HFFc6 (cell line): ENCODE measurements at regions not wholly inside any gene's neighbourhood (a gene's known extent, or its start where the extent isn't known, plus 50 kb on each side); places are given as distances from the start of the nearest gene placed in this dataset.

Experiments
- DNase-seq: peaks from one replicate; pipeline ENCODE4 v3.0.0-alpha.2; 2018
- H3K27ac Mint-ChIP-seq: 2 replicates; pipeline ENCODE4 v1.8.0; 2020; ENCODE audit warnings: mild to moderate bottlenecking, mixed read lengths
- H3K27me3 Mint-ChIP-seq: 2 replicates; pipeline ENCODE4 v1.8.0; 2021; ENCODE audit warnings: mild to moderate bottlenecking, moderate library complexity, mixed read lengths; ENCODE audit not compliant: insufficient read depth
- H3K36me3 Mint-ChIP-seq: 2 replicates; pipeline ENCODE4 v1.8.0; 2021; ENCODE audit warnings: low read depth, mixed read lengths
- H3K4me1 Mint-ChIP-seq: 2 replicates; pipeline ENCODE4 v1.8.0; 2020; ENCODE audit warnings: low read depth, mixed read lengths
- H3K4me3 Mint-ChIP-seq: 2 replicates; pipeline ENCODE4 v1.8.0; 2020; ENCODE audit warnings: mild to moderate bottlenecking, moderate library complexity, mixed read lengths
- H3K9me3 Mint-ChIP-seq: 2 replicates; pipeline ENCODE4 v1.8.0; 2020; ENCODE audit warnings: mild to moderate bottlenecking, mixed read lengths
- TF ChIP-seq, protein P1 (sequence below): fragments of 200-600 bp; sonication (generic); IDR thresholded peaks from 2 replicates; pipeline ENCODE4 v1.5.0; 2021; ENCODE audit warnings: antibody characterized with exemption, mild to moderate bottlenecking

DNA sequence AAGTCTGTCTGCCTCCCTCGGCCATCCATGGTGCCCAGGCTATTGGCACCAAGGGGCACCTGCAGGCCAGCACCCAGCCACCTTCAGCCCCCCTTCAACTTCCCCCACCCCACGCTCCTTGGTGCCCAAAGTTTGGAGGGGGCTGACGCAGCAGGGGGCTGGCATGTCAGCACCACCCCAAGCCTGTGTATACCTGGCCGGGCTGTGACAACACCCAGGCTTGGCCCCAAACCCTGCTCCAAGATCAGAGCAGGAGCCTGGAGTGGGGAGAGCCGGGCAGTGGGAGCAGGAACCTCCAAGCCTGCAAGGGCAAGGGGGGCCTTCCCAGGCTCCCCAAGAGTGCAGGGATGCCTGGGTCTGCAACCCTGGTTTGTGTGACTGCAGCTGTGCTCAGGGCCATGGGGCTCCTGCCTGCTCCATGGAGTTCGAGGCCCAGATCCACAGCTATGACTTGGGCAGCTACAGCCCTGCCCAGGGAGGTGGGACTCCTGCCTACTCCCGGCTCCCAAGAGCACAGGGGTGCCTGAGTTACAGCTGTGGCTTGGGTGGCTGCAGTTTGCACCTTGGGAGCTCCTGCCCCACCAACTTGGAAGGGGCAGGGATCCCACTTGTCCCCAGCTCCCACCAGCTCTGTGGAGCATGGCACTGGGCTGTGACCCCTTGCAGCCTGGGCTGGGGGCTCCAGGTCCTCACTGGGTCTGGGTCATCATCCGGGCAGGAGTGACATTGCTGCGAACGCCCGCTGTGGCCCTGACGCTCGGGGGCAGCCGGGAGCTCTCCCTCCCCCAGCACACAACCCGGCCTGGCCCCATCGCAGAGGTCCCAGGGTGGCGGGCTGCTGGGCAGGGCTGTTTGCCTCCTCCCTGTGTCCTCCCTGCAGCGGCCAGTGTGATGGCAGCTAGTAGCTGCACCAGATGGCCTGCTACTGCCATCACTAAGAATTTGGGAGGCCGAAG lies 175.5 kb upstream of the SDK2 start:
- Mint-ChIP-seq H3K27me3 (no peaks in the 10 kb centered on the region), H3K4me3 (no peak overlapping the region), H3K36me3 (peaks cover 6% of the 10 kb centered on the region; the same call in 1 of the 2 replicates), H3K4me1 (no peaks in the 10 kb centered on the region), H3K9me3 (peaks cover 53% of the 10 kb centered on the region), H3K27ac (no peak overlapping the region)
- DNase-seq, result no peak
- TF ChIP-seq, protein P1, sequence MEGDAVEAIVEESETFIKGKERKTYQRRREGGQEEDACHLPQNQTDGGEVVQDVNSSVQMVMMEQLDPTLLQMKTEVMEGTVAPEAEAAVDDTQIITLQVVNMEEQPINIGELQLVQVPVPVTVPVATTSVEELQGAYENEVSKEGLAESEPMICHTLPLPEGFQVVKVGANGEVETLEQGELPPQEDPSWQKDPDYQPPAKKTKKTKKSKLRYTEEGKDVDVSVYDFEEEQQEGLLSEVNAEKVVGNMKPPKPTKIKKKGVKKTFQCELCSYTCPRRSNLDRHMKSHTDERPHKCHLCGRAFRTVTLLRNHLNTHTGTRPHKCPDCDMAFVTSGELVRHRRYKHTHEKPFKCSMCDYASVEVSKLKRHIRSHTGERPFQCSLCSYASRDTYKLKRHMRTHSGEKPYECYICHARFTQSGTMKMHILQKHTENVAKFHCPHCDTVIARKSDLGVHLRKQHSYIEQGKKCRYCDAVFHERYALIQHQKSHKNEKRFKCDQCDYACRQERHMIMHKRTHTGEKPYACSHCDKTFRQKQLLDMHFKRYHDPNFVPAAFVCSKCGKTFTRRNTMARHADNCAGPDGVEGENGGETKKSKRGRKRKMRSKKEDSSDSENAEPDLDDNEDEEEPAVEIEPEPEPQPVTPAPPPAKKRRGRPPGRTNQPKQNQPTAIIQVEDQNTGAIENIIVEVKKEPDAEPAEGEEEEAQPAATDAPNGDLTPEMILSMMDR, result no peak

DNA sequence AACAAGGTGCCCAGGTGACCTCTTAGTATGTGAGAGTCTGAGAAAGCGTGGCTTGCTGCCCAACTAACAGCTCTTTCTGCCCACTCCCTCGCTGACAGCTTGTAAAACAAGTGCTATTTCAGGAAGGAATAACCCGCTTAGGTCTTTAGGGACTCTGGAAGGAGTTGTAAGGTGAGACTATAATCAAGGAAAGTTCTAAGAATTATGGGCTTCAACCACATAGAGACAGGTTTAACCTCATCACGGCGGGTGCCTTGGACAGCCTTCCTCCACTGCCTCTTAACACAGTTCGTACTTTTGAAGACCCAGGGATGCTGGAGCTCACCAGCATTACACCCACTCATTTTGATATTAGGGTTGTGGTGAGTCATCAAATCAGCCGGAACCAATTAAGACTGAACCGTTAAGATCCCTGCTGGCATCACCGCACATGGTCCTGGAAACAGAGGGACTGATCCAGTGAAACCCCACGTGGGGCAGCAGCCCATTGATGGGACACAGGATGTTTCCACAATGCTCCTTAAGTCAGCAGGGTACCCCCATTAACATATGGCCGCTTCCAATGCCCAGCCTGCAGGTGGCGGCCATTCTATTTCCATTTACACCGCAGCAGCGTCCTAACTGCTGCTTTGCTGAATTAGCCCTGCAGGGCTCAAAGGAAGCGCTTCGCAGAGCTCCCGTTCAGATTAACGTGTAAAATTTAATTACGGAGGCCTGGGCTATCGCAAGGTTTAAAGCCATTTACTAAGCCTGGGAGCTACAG lies 176.6 kb upstream of the SDK2 start:
- Mint-ChIP-seq H3K27me3 (no peaks in the 10 kb centered on the region), H3K4me1 (no peaks in the 10 kb centered on the region), H3K36me3 (peaks cover 6% of the 10 kb centered on the region; the same call in 1 of the 2 replicates), H3K9me3 (peaks cover 51% of the 10 kb centered on the region), H3K4me3 (no peak overlapping the region), H3K27ac (no peak overlapping the region)
- TF ChIP-seq, protein P1, result no peak
- no peak for DNase-seq

DNA sequence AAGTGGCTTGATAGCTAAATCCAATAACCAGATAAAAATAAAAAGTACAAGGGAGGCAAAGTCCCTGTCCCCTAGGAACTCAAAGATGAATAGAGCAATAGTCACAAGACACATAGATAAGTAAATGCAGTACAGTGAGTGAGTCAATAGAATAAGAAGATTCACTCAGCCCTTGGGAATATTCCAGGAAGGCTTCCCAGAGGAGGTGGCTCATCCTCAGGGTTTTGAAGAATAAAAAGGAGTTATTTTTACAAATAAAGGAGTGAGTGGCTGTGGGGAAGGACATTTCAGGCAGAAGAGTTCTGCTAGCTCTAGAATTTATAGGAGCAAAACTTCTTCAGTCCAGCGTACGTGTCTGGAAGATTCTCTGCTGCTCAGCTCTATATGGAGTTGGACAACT lies 177.4 kb upstream of the SDK2 start:
- TF ChIP-seq, protein P1, result no peak
- Mint-ChIP-seq H3K9me3 (peaks cover 43% of the 10 kb centered on the region), H3K36me3 (peaks cover 6% of the 10 kb centered on the region; the same call in 1 of the 2 replicates), H3K27ac (no peak overlapping the region), H3K4me3 (no peak overlapping the region), H3K4me1 (no peaks in the 10 kb centered on the region), H3K27me3 (no peaks in the 10 kb centered on the region)
- no peak for DNase-seq

DNA sequence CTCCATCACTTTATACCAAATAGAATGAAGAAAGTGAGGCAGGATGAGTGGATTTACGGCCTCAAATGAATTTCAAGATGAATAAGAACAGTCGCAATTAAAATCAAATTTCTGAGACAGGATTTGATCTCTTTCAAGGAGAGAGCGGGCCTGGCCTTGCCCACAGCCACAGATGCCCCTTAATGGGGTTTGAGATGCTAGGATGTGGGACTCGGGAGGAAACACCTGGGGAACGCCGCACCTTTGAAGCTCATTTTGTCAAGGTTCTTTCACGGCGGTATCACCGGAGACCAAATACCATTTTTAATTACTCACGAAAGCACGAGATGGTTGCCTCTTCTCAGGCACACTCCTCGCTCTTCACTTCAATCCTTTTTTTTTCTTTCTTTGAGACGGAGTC lies 178.1 kb upstream of the SDK2 start:
- Mint-ChIP-seq H3K9me3 (peaks cover 43% of the 10 kb centered on the region), H3K36me3 (peaks cover 6% of the 10 kb centered on the region; the same call in 1 of the 2 replicates), H3K4me3 (no peak overlapping the region), H3K27ac (no peak overlapping the region), H3K27me3 (no peaks in the 10 kb centered on the region), H3K4me1 (no peaks in the 10 kb centered on the region)
- TF ChIP-seq, protein P1, result no peak
- DNase-seq, result no peak

DNA sequence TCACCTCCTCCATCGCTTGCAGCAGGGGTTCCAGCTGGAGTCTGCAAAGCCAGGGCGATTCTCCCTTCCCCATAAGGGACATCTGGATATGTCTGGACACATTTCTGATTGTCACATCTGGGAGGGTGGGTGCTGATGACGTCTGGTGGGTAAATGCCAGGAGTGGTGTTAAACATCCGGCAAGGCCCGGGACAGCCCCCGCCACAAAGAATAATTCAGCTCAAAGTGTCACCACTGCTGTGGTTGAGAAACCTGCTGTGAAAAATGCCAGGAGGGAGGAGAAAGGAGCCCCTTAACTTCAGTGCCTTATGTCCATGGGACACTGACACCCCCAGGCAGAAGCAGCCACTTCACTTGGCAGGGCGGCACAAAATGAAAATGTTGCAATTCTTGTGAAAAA lies 179.4 kb upstream of the SDK2 start:
- TF ChIP-seq, protein P1, result no peak
- H3K27ac Mint-ChIP-seq, result no peak overlapping the region
- no peaks in the 10 kb centered on the region for H3K4me1 Mint-ChIP-seq
- peaks cover 43% of the 10 kb centered on the region for H3K9me3 Mint-ChIP-seq
- H3K27me3 Mint-ChIP-seq, result peaks cover 3% of the 10 kb centered on the region; the same call in 1 of the 2 replicates
- H3K4me3 Mint-ChIP-seq, result no peak overlapping the region
- DNase-seq, result no peak
- H3K36me3 Mint-ChIP-seq, result 0 out of 2 replicates have a peak, but pooled peaks cover 1% of the 10 kb centered on the region
